ENCODE measurements at regions not wholly inside any gene's neighbourhood (a gene's known extent, or its start where the extent isn't known, plus 50 kb on each side); places are given as distances from the start of the nearest gene placed in this dataset.
A peak's percentile ranks its signal among the peaks of the same experiment; 100 is the strongest.

DNA sequence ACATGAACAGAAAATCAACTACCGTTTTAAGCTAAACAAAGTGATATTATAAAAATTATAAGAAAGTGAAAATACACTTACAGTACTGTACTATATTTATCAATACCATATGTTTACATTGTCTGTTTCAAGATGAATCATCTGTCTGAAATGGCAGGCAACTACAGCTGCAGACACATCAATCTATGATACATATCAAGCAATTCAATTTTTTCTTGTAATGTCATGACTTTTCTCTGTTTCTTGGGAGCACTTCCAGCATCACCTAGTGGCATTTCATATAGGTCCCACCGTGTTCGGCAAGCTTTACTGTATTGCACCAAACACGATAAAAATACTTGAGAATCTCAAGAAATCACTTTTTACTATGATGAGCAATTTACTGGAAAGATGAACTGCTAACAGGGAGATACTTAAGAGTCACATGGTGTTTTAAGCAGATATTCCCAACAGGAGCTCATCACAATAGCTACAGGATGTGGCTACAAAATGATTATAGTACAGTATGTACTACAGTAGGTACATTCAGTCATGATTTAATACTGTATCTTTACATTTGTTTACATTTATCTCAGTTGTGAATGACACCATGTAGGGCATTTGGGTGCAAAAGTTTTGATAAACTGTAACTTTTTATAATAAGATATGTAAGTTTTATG lies 207.4 kb downstream of the ADAM29 start:
- no peak overlapping the region for H3K4me3 ChIP-seq (ENCODE audit: low read depth, low read length)
- peak; percentile 24 for DNase-seq (ENCODE audit: low read depth)
- TF ChIP-seq, protein P1, sequence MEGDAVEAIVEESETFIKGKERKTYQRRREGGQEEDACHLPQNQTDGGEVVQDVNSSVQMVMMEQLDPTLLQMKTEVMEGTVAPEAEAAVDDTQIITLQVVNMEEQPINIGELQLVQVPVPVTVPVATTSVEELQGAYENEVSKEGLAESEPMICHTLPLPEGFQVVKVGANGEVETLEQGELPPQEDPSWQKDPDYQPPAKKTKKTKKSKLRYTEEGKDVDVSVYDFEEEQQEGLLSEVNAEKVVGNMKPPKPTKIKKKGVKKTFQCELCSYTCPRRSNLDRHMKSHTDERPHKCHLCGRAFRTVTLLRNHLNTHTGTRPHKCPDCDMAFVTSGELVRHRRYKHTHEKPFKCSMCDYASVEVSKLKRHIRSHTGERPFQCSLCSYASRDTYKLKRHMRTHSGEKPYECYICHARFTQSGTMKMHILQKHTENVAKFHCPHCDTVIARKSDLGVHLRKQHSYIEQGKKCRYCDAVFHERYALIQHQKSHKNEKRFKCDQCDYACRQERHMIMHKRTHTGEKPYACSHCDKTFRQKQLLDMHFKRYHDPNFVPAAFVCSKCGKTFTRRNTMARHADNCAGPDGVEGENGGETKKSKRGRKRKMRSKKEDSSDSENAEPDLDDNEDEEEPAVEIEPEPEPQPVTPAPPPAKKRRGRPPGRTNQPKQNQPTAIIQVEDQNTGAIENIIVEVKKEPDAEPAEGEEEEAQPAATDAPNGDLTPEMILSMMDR (conservative IDR thresholded peaks at IDR 0.05; ENCODE audit: low read depth, low read length) = peak; percentile 12

DNA sequence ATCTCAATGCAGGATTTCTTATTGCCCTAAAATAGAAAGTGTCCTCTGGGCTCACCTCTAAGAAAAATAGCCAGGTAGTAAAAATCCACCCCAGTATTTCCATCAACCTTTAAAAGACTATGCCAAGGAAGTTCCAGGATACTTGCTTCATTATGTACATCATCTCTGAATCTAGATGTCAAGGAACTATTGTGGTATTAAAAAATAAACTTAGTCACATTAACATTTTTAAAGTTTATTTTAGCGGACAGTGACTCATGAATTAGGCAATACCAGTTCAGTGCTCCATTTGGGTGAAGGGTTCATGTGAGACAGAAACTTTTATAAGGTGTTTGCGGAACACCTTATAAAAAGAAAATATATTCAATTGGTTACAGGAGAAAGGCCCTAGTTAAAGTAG lies 209.2 kb downstream of the ADAM29 start:
- DNase-seq (ENCODE audit: low read depth) = peak; percentile 73
- TF ChIP-seq, protein P1 (conservative IDR thresholded peaks at IDR 0.05; ENCODE audit: low read depth, low read length) = no peak
- H3K4me3 ChIP-seq (ENCODE audit: low read depth, low read length) = no peak overlapping the region

DNA sequence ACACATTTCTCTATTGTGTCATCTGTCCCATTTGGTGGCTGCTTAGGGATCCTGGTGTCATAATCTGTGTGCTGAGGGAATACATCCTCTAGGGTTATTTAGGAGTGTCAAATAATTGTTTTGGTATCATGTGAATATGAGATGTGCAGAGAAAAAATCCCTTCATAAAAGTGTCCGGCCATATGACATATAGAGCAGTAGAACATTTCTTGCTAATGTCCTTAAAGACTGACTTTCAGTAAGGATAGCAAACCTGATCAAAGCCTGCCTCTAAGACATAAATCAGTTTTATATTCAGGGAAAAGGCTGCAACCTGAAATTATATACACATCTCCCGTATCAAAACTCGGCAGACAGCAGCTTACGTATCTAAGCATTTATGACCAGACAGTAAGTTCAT lies 211.6 kb downstream of the ADAM29 start:
- H3K4me3 ChIP-seq (ENCODE audit: low read depth, low read length) = no peak overlapping the region
- TF ChIP-seq, protein P1 (conservative IDR thresholded peaks at IDR 0.05; ENCODE audit: low read depth, low read length) = no peak
- DNase-seq (ENCODE audit: low read depth) = no peak

DNA sequence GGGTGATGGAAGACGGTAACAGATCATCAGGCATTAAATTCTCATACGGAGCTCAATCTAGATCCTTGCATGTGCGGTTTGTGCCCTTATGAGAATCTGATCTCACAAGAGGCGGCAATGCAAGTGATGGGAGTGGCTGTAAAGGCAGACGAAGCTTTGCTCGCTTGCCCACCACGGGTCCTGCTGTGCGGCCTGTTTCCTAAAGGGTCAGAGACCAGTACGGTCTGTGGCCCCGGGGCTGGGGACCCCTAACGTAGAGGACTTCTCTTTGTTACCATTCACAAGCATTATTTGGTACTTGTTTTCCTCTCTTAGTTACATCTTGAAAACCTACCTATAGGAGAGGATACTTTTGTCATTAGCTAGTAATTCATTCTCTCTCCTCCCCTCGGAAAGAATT lies 221.0 kb downstream of the ADAM29 start:
- TF ChIP-seq, protein P1 (conservative IDR thresholded peaks at IDR 0.05; ENCODE audit: low read depth, low read length) = no peak
- H3K4me3 ChIP-seq (ENCODE audit: low read depth, low read length) = no peak overlapping the region
- no peak for DNase-seq (ENCODE audit: low read depth)

DNA sequence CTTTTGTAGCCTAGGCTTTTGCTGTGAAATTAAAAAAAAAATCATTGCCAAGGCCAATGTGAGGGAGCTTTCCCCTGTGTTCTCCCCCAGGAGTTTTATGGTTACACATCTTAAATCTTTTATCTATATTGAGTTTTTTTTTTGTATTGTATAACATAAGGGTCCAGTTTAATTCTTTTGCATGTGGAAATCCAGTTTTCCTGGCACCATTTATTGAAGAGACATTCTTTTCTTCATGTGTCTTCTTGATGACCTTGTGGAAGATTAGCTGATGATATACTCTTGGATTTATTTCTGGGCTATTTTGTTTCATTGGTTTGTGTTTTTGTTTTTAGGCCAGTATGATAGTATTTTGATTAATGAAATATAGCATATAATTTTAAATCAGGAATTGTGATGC lies 225.0 kb downstream of the ADAM29 start:
- H3K4me3 ChIP-seq (ENCODE audit: low read depth, low read length) = no peak overlapping the region
- DNase-seq (ENCODE audit: low read depth) = no peak
- TF ChIP-seq, protein P1 (conservative IDR thresholded peaks at IDR 0.05; ENCODE audit: low read depth, low read length) = no peak

DNA sequence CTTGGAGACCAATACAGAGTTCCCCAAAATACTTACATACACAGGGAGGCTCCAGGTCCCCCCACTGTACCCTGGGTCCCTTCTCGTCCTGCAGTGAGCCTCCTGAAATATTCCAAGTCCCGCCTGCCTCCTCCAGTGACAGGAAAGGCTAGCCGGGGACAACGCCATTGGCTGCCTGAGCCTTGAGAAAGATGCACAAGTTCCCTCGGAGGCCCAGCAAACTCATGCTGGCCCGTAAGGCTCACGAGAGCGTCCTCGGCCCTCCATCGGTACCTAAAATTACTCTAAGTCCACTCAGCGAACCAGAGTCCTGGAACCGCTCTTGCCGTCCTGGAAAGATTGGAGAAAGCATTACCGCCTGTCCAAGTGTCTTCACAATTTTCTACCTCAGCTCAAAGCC lies 228.6 kb downstream of the ADAM29 start:
- DNase-seq (ENCODE audit: low read depth) = no peak
- TF ChIP-seq, protein P1 (conservative IDR thresholded peaks at IDR 0.05; ENCODE audit: low read depth, low read length) = no peak
- H3K4me3 ChIP-seq (ENCODE audit: low read depth, low read length) = no peak overlapping the region

DNA sequence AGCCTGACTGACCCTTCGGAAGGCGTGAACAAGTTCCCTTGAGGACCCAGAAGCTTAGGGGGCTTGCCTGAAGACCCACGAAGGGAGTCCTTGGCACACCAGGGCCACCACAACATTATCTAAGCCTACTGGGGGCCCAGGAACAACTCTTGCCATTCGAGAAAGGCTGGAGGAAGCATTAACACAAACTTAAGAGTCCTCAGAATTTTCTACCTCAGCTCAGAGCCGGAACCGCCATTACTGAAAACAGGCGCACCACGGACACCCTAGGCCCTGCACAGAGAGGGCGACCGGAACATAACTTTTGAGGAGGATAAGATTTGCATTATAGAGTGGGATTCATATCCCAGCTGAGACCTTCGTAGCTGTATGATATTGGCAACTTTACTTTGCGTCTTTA lies 229.1 kb downstream of the ADAM29 start:
- TF ChIP-seq, protein P1 (conservative IDR thresholded peaks at IDR 0.05; ENCODE audit: low read depth, low read length) = no peak

More for the DNA sequence above, 229.1 kb downstream of the ADAM29 start:
- DNase-seq (ENCODE audit: low read depth) = no peak
- no peak overlapping the region for H3K4me3 ChIP-seq (ENCODE audit: low read depth, low read length)
